WTC11 (cell line): ENCODE measurements at regions not wholly inside any gene's neighbourhood (a gene's known extent, or its start where the extent isn't known, plus 50 kb on each side); places are given as distances from the start of the nearest gene placed in this dataset.

Experiments used
- ATAC-seq: fragments of 200-7000 bp; cut with Tn5 transposase; 2 replicates; pipeline ENCODE4 v1.10.0; 2021; ENCODE audit warnings: mild to moderate bottlenecking, moderate library complexity
- CTCF ChIA-PET: fragments of 300-600 bp; sonication (Branson Sonifier 250); formaldehyde crosslinking; loops from one replicate; lab custom pipeline; 2021; ENCODE audit warnings: antibody characterized with exemption; lab: Charles Lee
- POLR2A ChIA-PET: fragments of 350-600 bp; sonication (Branson Sonifier 250); formaldehyde crosslinking; loops from one replicate; lab custom pipeline; 2021; ENCODE audit warnings: antibody characterized with exemption; lab: Charles Lee
- DNase-seq: peaks from one replicate; pipeline ENCODE4 v3.0.0; 2021; ENCODE audit warnings: low spot score
- H3K27ac Mint-ChIP-seq: 2 replicates; pipeline ENCODE4 v1.8.0; 2021; ENCODE audit warnings: mixed read lengths
- H3K27me3 Mint-ChIP-seq: 2 replicates; pipeline ENCODE4 v1.8.0; 2021; ENCODE audit warnings: low read depth, mild to moderate bottlenecking, moderate library complexity, mixed read lengths
- H3K36me3 Mint-ChIP-seq: 2 replicates; pipeline ENCODE4 v1.8.0; 2021; ENCODE audit warnings: mixed read lengths
- H3K4me1 Mint-ChIP-seq: 2 replicates; pipeline ENCODE4 v1.8.0; 2022; ENCODE audit warnings: mixed read lengths
- H3K4me3 Mint-ChIP-seq: 2 replicates; pipeline ENCODE4 v1.8.0; 2021; ENCODE audit warnings: mild to moderate bottlenecking, moderate library complexity, mixed read lengths
- H3K9me3 Mint-ChIP-seq: 2 replicates; pipeline ENCODE4 v1.8.0; 2021; ENCODE audit warnings: mixed read lengths
- AR ChIP-seq: fragments of 250-450 bp; sonication (Bioruptor Pico); IDR thresholded peaks from 2 replicates; pipeline ENCODE4 v1.9.0; 2021; ENCODE audit warnings: mild to moderate bottlenecking
- E2F4 ChIP-seq: sonication (generic); formaldehyde crosslinking; IDR thresholded peaks from 2 replicates; pipeline ENCODE4 v1.8.1; 2022; ENCODE audit warnings: low read depth, mild to moderate bottlenecking, moderate library complexity, missing genetic modification reagents, borderline replicate concordance
- EMX1 ChIP-seq: fragments of 250-450 bp; sonication (Bioruptor Pico); IDR thresholded peaks from 2 replicates; pipeline ENCODE4 v1.8.0; 2021; ENCODE audit warnings: mild to moderate bottlenecking
- GTF2I ChIP-seq: fragments of 250-450 bp; sonication (Bioruptor Pico); conservative IDR thresholded peaks from 2 replicates; pipeline ENCODE4 v1.4.0; 2021; ENCODE audit warnings: mild to moderate bottlenecking
- HMGXB4 ChIP-seq: sonication (generic); formaldehyde crosslinking; IDR thresholded peaks from 2 replicates; pipeline ENCODE4 v1.8.1; 2023; ENCODE audit warnings: mild to moderate bottlenecking, moderate library complexity, missing genetic modification reagents
- IRF1 ChIP-seq: sonication (generic); formaldehyde crosslinking; IDR thresholded peaks from 2 replicates; pipeline ENCODE4 v1.8.0; 2023; ENCODE audit warnings: missing genetic modification reagents
- IRF2 ChIP-seq: sonication (generic); formaldehyde crosslinking; IDR thresholded peaks from 2 replicates; pipeline ENCODE4 v1.8.0; 2022; ENCODE audit warnings: low read depth, missing genetic modification reagents, borderline replicate concordance
- MYBL2 ChIP-seq: sonication (generic); formaldehyde crosslinking; IDR thresholded peaks from 2 replicates; pipeline ENCODE4 v1.8.1; 2023; ENCODE audit warnings: mild to moderate bottlenecking, moderate library complexity, missing genetic modification reagents
- NFYB ChIP-seq: sonication (generic); formaldehyde crosslinking; conservative IDR thresholded peaks from 2 replicates; pipeline ENCODE4 v1.8.0; 2022; ENCODE audit warnings: low read depth, missing genetic modification reagents
- PREB ChIP-seq: sonication (generic); formaldehyde crosslinking; IDR thresholded peaks from 2 replicates; pipeline ENCODE4 v1.8.1; 2022; ENCODE audit warnings: mild to moderate bottlenecking, missing genetic modification reagents, moderate library complexity, borderline replicate concordance
- STAT6 ChIP-seq: sonication (generic); formaldehyde crosslinking; conservative IDR thresholded peaks from 2 replicates; pipeline ENCODE4 v1.8.1; 2023; ENCODE audit warnings: mild to moderate bottlenecking, low read depth, missing genetic modification reagents, moderate library complexity
- TCF7 ChIP-seq: sonication (generic); formaldehyde crosslinking; IDR thresholded peaks from 2 replicates; pipeline ENCODE4 v1.8.0; 2022; ENCODE audit warnings: mild to moderate bottlenecking, low read depth, missing genetic modification reagents, moderate library complexity
- TEAD1 ChIP-seq: sonication (generic); formaldehyde crosslinking; IDR thresholded peaks from 2 replicates; pipeline ENCODE4 v1.8.0; 2022; ENCODE audit warnings: mild to moderate bottlenecking, missing genetic modification reagents
- TP53 ChIP-seq: sonication (generic); formaldehyde crosslinking; IDR thresholded peaks from 2 replicates; pipeline ENCODE4 v1.8.1; 2023; ENCODE audit warnings: mild to moderate bottlenecking, missing genetic modification reagents
- USF1 ChIP-seq: sonication (generic); formaldehyde crosslinking; IDR thresholded peaks from 2 replicates; pipeline ENCODE4 v1.8.0; 2022; ENCODE audit warnings: mild to moderate bottlenecking, missing genetic modification reagents
- ZNF219 ChIP-seq: sonication (generic); formaldehyde crosslinking; IDR thresholded peaks from 2 replicates; pipeline ENCODE4 v1.8.0; 2023; ENCODE audit warnings: missing genetic modification reagents, mild to moderate bottlenecking, borderline replicate concordance
- ZNF425 ChIP-seq: fragments of 250-450 bp; sonication (Bioruptor Pico); conservative IDR thresholded peaks from 2 replicates; pipeline ENCODE4 v1.9.0; 2021; ENCODE audit warnings: mild to moderate bottlenecking

- Mint-ChIP-seq H3K9me3 (no peaks in the 10 kb centered on the region), H3K4me1 (peaks cover 51% of the 10 kb centered on the region), H3K36me3 (no peaks in the 10 kb centered on the region), H3K4me3 (no peak overlapping the region), H3K27ac (no peak overlapping the region), H3K27me3 (no peaks in the 10 kb centered on the region; the same call in 1 of the 2 replicates)
- DNase-seq: no peak
- ChIA-PET POLR2A (no interaction called here), CTCF (no interaction called here)
- no peak for ATAC-seq
- TF ChIP-seq NFYB (CRISPR knock-in tag): no peak
- no peak for TF ChIP-seq HMGXB4 (CRISPR knock-in tag)
- no peak for TF ChIP-seq AR
- no peak for TF ChIP-seq TP53
- no peak for TF ChIP-seq STAT6 (CRISPR knock-in tag)
- TF ChIP-seq USF1 (CRISPR knock-in tag): no peak
- TF ChIP-seq TCF7 (CRISPR knock-in tag): no peak
- no peak for TF ChIP-seq GTF2I (CRISPR knock-in tag)
Observed at GRCh38 chr1:29936031-29936544, 699.8 kb downstream of the PTPRU start.

GRCh38 chr1:29934255-29934772 lies 698.0 kb downstream of the PTPRU start:
- ATAC-seq: no peak
- Mint-ChIP-seq H3K9me3 (no peaks in the 10 kb centered on the region), H3K4me3 (no peak overlapping the region), H3K4me1 (peaks cover 51% of the 10 kb centered on the region), H3K36me3 (no peaks in the 10 kb centered on the region), H3K27me3 (no peaks in the 10 kb centered on the region; the same call in 1 of the 2 replicates), H3K27ac (no peak overlapping the region)
- DNase-seq: no peak
- CTCF ChIA-PET: interaction anchor here (0.5 kb wide), 1 partner anchor 641 kb away, joined by 3 read pairs; no protein-coding TSS in a partner anchor
- POLR2A ChIA-PET: no interaction called here
- TF ChIP-seq EMX1 (CRISPR knock-in tag) (no peak), TEAD1 (CRISPR knock-in tag) (no peak), IRF2 (CRISPR knock-in tag) (no peak), IRF1 (no peak), ZNF425 (CRISPR knock-in tag) (no peak), ZNF219 (CRISPR knock-in tag) (no peak), PREB (CRISPR knock-in tag) (no peak), STAT6 (CRISPR knock-in tag) (no peak), MYBL2 (CRISPR knock-in tag) (no peak), E2F4 (CRISPR knock-in tag) (no peak)
